Type B pancreatic cell (in vitro differentiated cells): ENCODE measurements at regions not wholly inside any gene's neighbourhood (a gene's known extent, or its start where the extent isn't known, plus 50 kb on each side); places are given as distances from the start of the nearest gene placed in this dataset.

Source experiments
- DNase-seq: peaks from one replicate; pipeline ENCODE4 v3.0.0; 2021; ENCODE audit warnings: mixed read lengths; ENCODE audit not compliant: unreplicated experiment; ENCODE audit errors: extremely low spot score
- H3K27ac Mint-ChIP-seq: 2 replicates; pipeline ENCODE4 v1.8.0; 2021; ENCODE audit warnings: mild to moderate bottlenecking, mixed read lengths
- H3K27me3 Mint-ChIP-seq: 2 replicates; pipeline ENCODE4 v1.8.0; 2021; ENCODE audit warnings: mixed read lengths
- H3K36me3 Mint-ChIP-seq: 2 replicates; pipeline ENCODE4 v1.8.0; 2021; ENCODE audit warnings: mixed read lengths
- H3K4me1 Mint-ChIP-seq: one replicate; pipeline ENCODE4 v1.8.0; 2021; ENCODE audit warnings: mixed read lengths; ENCODE audit not compliant: unreplicated experiment
- H3K4me3 Mint-ChIP-seq: 2 replicates; pipeline ENCODE4 v1.8.0; 2021; ENCODE audit warnings: mild to moderate bottlenecking, mixed read lengths
- H3K9me3 Mint-ChIP-seq: 2 replicates; pipeline ENCODE4 v1.8.0; 2021; ENCODE audit warnings: mixed read lengths
- CTCF ChIP-seq: fragments of 200-600 bp; sonication (generic); conservative IDR thresholded peaks from 2 replicates; pipeline ENCODE4 v1.5.0; 2021; ENCODE audit warnings: antibody characterized with exemption, mild to moderate bottlenecking

- no peak for DNase-seq
- H3K27ac Mint-ChIP-seq = no peak overlapping the region
- no peaks in the 10 kb centered on the region for H3K4me1 Mint-ChIP-seq
- no peaks in the 10 kb centered on the region for H3K36me3 Mint-ChIP-seq
- no peak for TF ChIP-seq CTCF
- no peak overlapping the region for H3K4me3 Mint-ChIP-seq
- H3K9me3 Mint-ChIP-seq = no peaks in the 10 kb centered on the region
- peaks cover 11% of the 10 kb centered on the region for H3K27me3 Mint-ChIP-seq
These were observed 214.0 kb upstream of the PRPS1L1 start for GRCh38 chr7:18241543-18242231.

GRCh38 chr7:18243731-18244130, 216.1 kb upstream of the PRPS1L1 start:
- H3K27ac Mint-ChIP-seq = no peak overlapping the region
- no peak overlapping the region for H3K4me3 Mint-ChIP-seq
- peaks cover 18% of the 10 kb centered on the region for H3K27me3 Mint-ChIP-seq
- H3K9me3 Mint-ChIP-seq = no peaks in the 10 kb centered on the region
- H3K4me1 Mint-ChIP-seq = no peaks in the 10 kb centered on the region
- H3K36me3 Mint-ChIP-seq = no peaks in the 10 kb centered on the region
- DNase-seq = no peak
- TF ChIP-seq CTCF = no peak

- Mint-ChIP-seq H3K9me3 (peaks cover 4% of the 10 kb centered on the region), H3K4me1 (no peaks in the 10 kb centered on the region), H3K27me3 (peaks cover 12% of the 10 kb centered on the region), H3K36me3 (no peaks in the 10 kb centered on the region), H3K4me3 (no peak overlapping the region), H3K27ac (no peak overlapping the region)
- TF ChIP-seq CTCF = no peak
- DNase-seq = no peak
These were observed 222.5 kb upstream of the PRPS1L1 start for GRCh38 chr7:18250133-18250532.

GRCh38 chr7:18257711-18258110, 230.1 kb upstream of the PRPS1L1 start:
- Mint-ChIP-seq H3K9me3 (peaks cover 9% of the 10 kb centered on the region), H3K4me1 (no peaks in the 10 kb centered on the region), H3K27ac (no peak overlapping the region), H3K27me3 (no peaks in the 10 kb centered on the region), H3K36me3 (no peaks in the 10 kb centered on the region), H3K4me3 (no peak overlapping the region)
- no peak for DNase-seq
- no peak for TF ChIP-seq CTCF

- H3K36me3 Mint-ChIP-seq = no peaks in the 10 kb centered on the region
These were observed 233.5 kb upstream of the HDAC9 start for GRCh38 chr7:18262058-18262457.

More at GRCh38 chr7:18262058-18262457, 233.5 kb upstream of the HDAC9 start:
- Mint-ChIP-seq H3K4me1 (no peaks in the 10 kb centered on the region), H3K9me3 (peaks cover 9% of the 10 kb centered on the region), H3K4me3 (no peak overlapping the region), H3K27ac (no peak overlapping the region), H3K27me3 (no peaks in the 10 kb centered on the region)
- no peak for TF ChIP-seq CTCF
- DNase-seq = no peak
